ENCODE measurements at regions not wholly inside any gene's neighbourhood (a gene's known extent, or its start where the extent isn't known, plus 50 kb on each side); places are given as distances from the start of the nearest gene placed in this dataset.

GRCh38 chr2:142781146-142781545 lies 96.3 kb upstream of the KYNU start:
- DNase-seq (ENCODE audit: low spot score), result no peak
- BruUV-seq (replicated peaks), result no TSS peak
- no peak overlapping the region for H3K4me3 ChIP-seq (ENCODE audit: low read depth, low read length, poor library complexity, severe bottlenecking)
- intact Hi-C loops (cut with micrococcal nuclease; ENCODE audit: unreplicated experiment), result no loop called here
- ChIA-PET CTCF (no interaction called here), POLR2A (ENCODE audit: low non-redundant PET) (no interaction called here)
- no peaks in the 10 kb centered on the region for H3K27me3 ChIP-seq (replicated peaks; ENCODE audit: insufficient read depth, low read depth, low read length, poor library complexity)
- no peaks in the 10 kb centered on the region for H3K9me3 ChIP-seq (ENCODE audit: low read depth, low read length, poor library complexity, severe bottlenecking)
- TF ChIP-seq CTCF (conservative IDR thresholded peaks at IDR 0.05; ENCODE audit: low read depth, low read length) (no peak), EZH2 (IDR thresholded peaks at IDR 0.05; ENCODE audit: borderline replicate concordance, low read depth, low read length, poor library complexity, severe bottlenecking) (no peak)
- H3K36me3 ChIP-seq (ENCODE audit: insufficient read depth, low read length, poor library complexity, severe bottlenecking), result no peaks in the 10 kb centered on the region
- no peaks in the 10 kb centered on the region for H3K4me1 ChIP-seq (ENCODE audit: insufficient read depth, low read length, poor library complexity, severe bottlenecking)
- H3K27ac ChIP-seq (ENCODE audit: low read depth, low read length, poor library complexity, severe bottlenecking), result no peak overlapping the region

- DNase-seq (ENCODE audit: low spot score), result no peak
- Histone ChIP-seq H3K36me3 (ENCODE audit: insufficient read depth, low read length, poor library complexity, severe bottlenecking) (no peaks in the 10 kb centered on the region), H3K4me3 (ENCODE audit: low read depth, low read length, poor library complexity, severe bottlenecking) (no peak overlapping the region), H3K4me1 (ENCODE audit: insufficient read depth, low read length, poor library complexity, severe bottlenecking) (no peaks in the 10 kb centered on the region), H3K27me3 (replicated peaks; ENCODE audit: insufficient read depth, low read depth, low read length, poor library complexity) (no peaks in the 10 kb centered on the region), H3K27ac (ENCODE audit: low read depth, low read length, poor library complexity, severe bottlenecking) (no peak overlapping the region), H3K9me3 (ENCODE audit: low read depth, low read length, poor library complexity, severe bottlenecking) (peaks cover 8% of the 10 kb centered on the region)
- no peak for TF ChIP-seq EZH2 (IDR thresholded peaks at IDR 0.05; ENCODE audit: borderline replicate concordance, low read depth, low read length, poor library complexity, severe bottlenecking)
- TF ChIP-seq CTCF (conservative IDR thresholded peaks at IDR 0.05; ENCODE audit: low read depth, low read length), result no peak
- no TSS peak for BruUV-seq (replicated peaks)
- intact Hi-C loops (cut with micrococcal nuclease; ENCODE audit: unreplicated experiment), result no loop called here
- POLR2A ChIA-PET (ENCODE audit: low non-redundant PET), result no interaction called here
- CTCF ChIA-PET, result no interaction called here
Measured at GRCh38 chr2:142778289-142778688, 99.2 kb upstream of the KYNU start.

- ChIA-PET CTCF (no interaction called here), POLR2A (ENCODE audit: low non-redundant PET) (interaction anchor here (0.6 kb wide), 1 partner anchor 98 kb away, joined by 3 read pairs; no protein-coding TSS in a partner anchor)
- Histone ChIP-seq H3K27ac (ENCODE audit: low read depth, low read length, poor library complexity, severe bottlenecking) (no peak overlapping the region), H3K36me3 (ENCODE audit: insufficient read depth, low read length, poor library complexity, severe bottlenecking) (no peaks in the 10 kb centered on the region), H3K9me3 (ENCODE audit: low read depth, low read length, poor library complexity, severe bottlenecking) (peaks cover 8% of the 10 kb centered on the region), H3K4me1 (ENCODE audit: insufficient read depth, low read length, poor library complexity, severe bottlenecking) (no peaks in the 10 kb centered on the region), H3K27me3 (replicated peaks; ENCODE audit: insufficient read depth, low read depth, low read length, poor library complexity) (no peaks in the 10 kb centered on the region), H3K4me3 (ENCODE audit: low read depth, low read length, poor library complexity, severe bottlenecking) (no peak overlapping the region)
- BruUV-seq (replicated peaks), result no TSS peak
- intact Hi-C loops (cut with micrococcal nuclease; ENCODE audit: unreplicated experiment), result no loop called here
- no peak for TF ChIP-seq CTCF (conservative IDR thresholded peaks at IDR 0.05; ENCODE audit: low read depth, low read length)
- no peak for TF ChIP-seq EZH2 (IDR thresholded peaks at IDR 0.05; ENCODE audit: borderline replicate concordance, low read depth, low read length, poor library complexity, severe bottlenecking)
- DNase-seq (ENCODE audit: low spot score), result no peak
Measured at GRCh38 chr2:142777742-142778141, 99.7 kb upstream of the KYNU start.
